B cell (primary cell): ENCODE measurements at regions not wholly inside any gene's neighbourhood (a gene's known extent, or its start where the extent isn't known, plus 50 kb on each side); places are given as distances from the start of the nearest gene placed in this dataset.

Source experiments
- ATAC-seq: fragments of 200-7000 bp; cut with Tn5 transposase; one replicate; pipeline ENCODE4 v1.10.0; 2021; ENCODE audit warnings: low read depth, mild to moderate bottlenecking, moderate number of reproducible peaks, moderate library complexity
- CTCF ChIA-PET: fragments of 350-600 bp; sonication (Branson Sonifier 250); formaldehyde crosslinking; loops from one replicate; lab custom pipeline; 2021; ENCODE audit warnings: antibody characterized with exemption, inconsistent platforms; lab: Charles Lee
- POLR2A ChIA-PET: fragments of 350-600 bp; sonication (Branson Sonifier 250); formaldehyde crosslinking; loops from one replicate; lab custom pipeline; 2021; ENCODE audit warnings: antibody characterized with exemption; lab: Charles Lee
- DNase-seq: peaks from one replicate; pipeline ENCODE4 v3.0.0; 2013
- H2AFZ ChIP-seq: 2 replicates; pipeline ENCODE4 v1.6.1; 2012; ENCODE audit warnings: mild to moderate bottlenecking, low read depth, low read length; ENCODE audit not compliant: insufficient read depth, poor library complexity, severe bottlenecking
- H3K27ac ChIP-seq, 2 donors: 1 replicate in 1 of 2; 2 replicates in 1 of 2; pipeline ENCODE4 v1.5.1; 2012 to 2013; ENCODE audit warnings: low read length in 2 of 2, mild to moderate bottlenecking in 2 of 2, moderate library complexity in 1 of 2
- H3K27me3 ChIP-seq, 4 experiments: fragments of 200-600 bp in 1 of 4; sonication (generic) in 1 of 4; replicated peaks in 1 of 4; 1 replicate in 2 of 4; 2 replicates in 2 of 4; pipeline versions ENCODE4 v1.6.1 to v1.7.0; 2013 to 2016; ENCODE audit warnings: low read length in 3 of 4, mild to moderate bottlenecking in 2 of 4, mixed read lengths in 1 of 4, moderate library complexity in 1 of 4; ENCODE audit not compliant: insufficient read depth in 4 of 4, control insufficient read depth in 3 of 4; ENCODE audit errors: control extremely low read depth in 1 of 4
- H3K36me3 ChIP-seq, 2 experiments: replicated peaks in 1 of 2; 1 replicate in 1 of 2; 2 replicates in 1 of 2; pipeline versions ENCODE4 v1.6.1 to v1.7.1; 2013; ENCODE audit warnings: low read length in 1 of 2; ENCODE audit not compliant: insufficient read depth in 2 of 2, control insufficient read depth in 1 of 2; ENCODE audit errors: control extremely low read depth in 1 of 2, extremely low read depth in 1 of 2
- H3K4me1 ChIP-seq, 2 donors: fragments of 200-600 bp in 1 of 2; sonication (generic) in 1 of 2; 1 replicate in 1 of 2; 2 replicates in 1 of 2; pipeline versions ENCODE4 v1.5.1 to v1.6.1; 2013 to 2017; ENCODE audit warnings: low read length in 2 of 2; ENCODE audit not compliant: control insufficient read depth in 2 of 2, insufficient read depth in 2 of 2
- H3K4me2 ChIP-seq: replicated peaks from 2 replicates; pipeline ENCODE3; 2012; ENCODE audit warnings: mild to moderate bottlenecking, low read depth, low read length; ENCODE audit not compliant: poor library complexity, severe bottlenecking
- H3K4me3 ChIP-seq, 5 experiments: fragments of 200-600 bp in 1 of 5; sonication (generic) in 1 of 5; 1 replicate in 3 of 5; 2 replicates in 2 of 5; pipeline versions ENCODE4 v1.5.1 to v1.7.0; 2011 to 2016; ENCODE audit warnings: low read length in 4 of 5, mild to moderate bottlenecking in 4 of 5, low read depth in 2 of 5, control low read depth in 1 of 5, moderate library complexity in 1 of 5; ENCODE audit not compliant: insufficient read depth in 1 of 5; ENCODE audit errors: control extremely low read depth in 1 of 5, extremely low read depth in 1 of 5
- H3K79me2 ChIP-seq: fragments of 200-600 bp; sonication (generic); one replicate; pipeline ENCODE4 v1.6.0; 2016; ENCODE audit warnings: low read length; ENCODE audit not compliant: control insufficient read depth, insufficient read depth
- H3K9ac ChIP-seq: fragments of 200-600 bp; sonication (generic); 2 replicates; pipeline ENCODE4 v1.6.1; 2017; ENCODE audit warnings: mild to moderate bottlenecking, low read length, moderate library complexity
- H3K9me3 ChIP-seq, 3 donors: one replicate each; pipeline versions ENCODE4 v1.6.1 to v1.7.1; 2013; ENCODE audit warnings: low read length in 2 of 3; ENCODE audit not compliant: control insufficient read depth in 2 of 3, insufficient read depth in 1 of 3; ENCODE audit errors: control extremely low read depth in 1 of 3
- H4K20me1 ChIP-seq: 2 replicates; pipeline ENCODE4 v1.6.0; 2012; ENCODE audit warnings: mild to moderate bottlenecking, low read length; ENCODE audit not compliant: insufficient read depth, control insufficient read depth, poor library complexity, severe bottlenecking
- H3K27ac Mint-ChIP-seq: one replicate; pipeline ENCODE4 v1.8.0; 2021; ENCODE audit warnings: mixed read lengths
- H3K27me3 Mint-ChIP-seq: one replicate; pipeline ENCODE4 v1.8.0; 2021; ENCODE audit warnings: mixed read lengths
- H3K4me1 Mint-ChIP-seq: one replicate; pipeline ENCODE4 v1.8.0; 2021; ENCODE audit warnings: mixed read lengths
- H3K4me3 Mint-ChIP-seq: one replicate; pipeline ENCODE4 v1.8.0; 2021; ENCODE audit warnings: mixed read lengths
- H3K9me3 Mint-ChIP-seq: one replicate; pipeline ENCODE4 v1.8.0; 2022; ENCODE audit warnings: mixed read lengths; ENCODE audit not compliant: insufficient read depth
- CTCF ChIP-seq: fragments of 200-600 bp; IDR thresholded peaks from one replicate; pipeline ENCODE4 v1.8.0; 2022; ENCODE audit warnings: antibody characterized with exemption, mild to moderate bottlenecking
- EZH2 ChIP-seq: IDR thresholded peaks from 2 replicates; pipeline ENCODE4 v1.6.1; 2012; ENCODE audit warnings: borderline replicate concordance, low read depth, mild to moderate bottlenecking, moderate library complexity, low read length; ENCODE audit not compliant: insufficient read depth, poor library complexity, severe bottlenecking
- WGBS: methylation state at CpG from one replicate; pipeline ENCODE4 v1.1.5; 2013; ENCODE audit warnings: missing lambda C conversion rate; ENCODE audit not compliant: insufficient coverage; 5-methylcytosine and 5-hydroxymethylcytosine counted together
- intact Hi-C: fragments of 100-400 bp; cut with micrococcal nuclease; formaldehyde crosslinking; loops from one replicate; pipeline ENCODE4 v1.10.0; 2022

GRCh38 chr3:8296461-8296860 is 205.2 kb upstream of the LMCD1 start:
- H3K9ac ChIP-seq, result no peak overlapping the region
- H3K27me3 Mint-ChIP-seq, result peaks cover 20% of the 10 kb centered on the region
- H3K4me2 ChIP-seq, result no peak overlapping the region
- no peaks in the 10 kb centered on the region for H3K9me3 Mint-ChIP-seq
- no peak overlapping the region for H3K27ac ChIP-seq
- no peaks in the 10 kb centered on the region for H3K36me3 ChIP-seq
- DNase-seq (no peak), ATAC-seq (no peak)
- H2AFZ ChIP-seq, result no peak overlapping the region
- no peaks in the 10 kb centered on the region for H4K20me1 ChIP-seq
- H3K27ac Mint-ChIP-seq, result no peak overlapping the region
- no peaks in the 10 kb centered on the region for H3K79me2 ChIP-seq
- H3K4me3 ChIP-seq, result no peak overlapping the region
- H3K27me3 ChIP-seq, result peaks cover 0 to 4% (median 0%) of the 10 kb centered on the region in 4 experiments
- no peaks in the 10 kb centered on the region for H3K4me1 Mint-ChIP-seq
- H3K4me3 Mint-ChIP-seq, result no peak overlapping the region
- ChIA-PET CTCF (no interaction called here), POLR2A (no interaction called here)
- no CpG with 5 or more reads among the region's 2 CpGs for WGBS
- TF ChIP-seq CTCF (no peak), EZH2 (no peak)
- intact Hi-C loops, result no loop called here
- H3K9me3 ChIP-seq, result no peaks in the 10 kb centered on the region
- H3K4me1 ChIP-seq, result no peaks in the 10 kb centered on the region

GRCh38 chr3:8298021-8298954 is 203.3 kb upstream of the LMCD1 start:
- no peak overlapping the region for H3K27ac Mint-ChIP-seq
- H3K4me1 Mint-ChIP-seq, result no peaks in the 10 kb centered on the region
- Histone ChIP-seq H3K9ac (no peak overlapping the region), H3K36me3 (no peaks in the 10 kb centered on the region), H2AFZ (no peak overlapping the region), H3K27me3 (peaks cover 0 to 4% (median 0%) of the 10 kb centered on the region in 4 experiments), H3K79me2 (no peaks in the 10 kb centered on the region), H3K4me2 (no peak overlapping the region), H3K4me3 (no peak overlapping the region), H3K4me1 (no peaks in the 10 kb centered on the region), H4K20me1 (no peaks in the 10 kb centered on the region), H3K27ac (no peak overlapping the region), H3K9me3 (no peaks in the 10 kb centered on the region)
- ChIA-PET CTCF (no interaction called here), POLR2A (no interaction called here)
- ATAC-seq (no peak), DNase-seq (no peak)
- H3K4me3 Mint-ChIP-seq, result no peak overlapping the region
- TF ChIP-seq EZH2, result no peak
- no peak for TF ChIP-seq CTCF
- H3K27me3 Mint-ChIP-seq, result peaks cover 20% of the 10 kb centered on the region
- intact Hi-C loops, result no loop called here
- no peaks in the 10 kb centered on the region for H3K9me3 Mint-ChIP-seq
- WGBS, result 79% methylated on average over 5 of the region's 9 CpGs
